8988T (cell line): ENCODE measurements at regions not wholly inside any gene's neighbourhood (a gene's known extent, or its start where the extent isn't known, plus 50 kb on each side); places are given as distances from the start of the nearest gene placed in this dataset.

ENCODE experiments used
- DNase-seq: peaks from one replicate; pipeline ENCODE4 v3.0.0; 2011

DNA sequence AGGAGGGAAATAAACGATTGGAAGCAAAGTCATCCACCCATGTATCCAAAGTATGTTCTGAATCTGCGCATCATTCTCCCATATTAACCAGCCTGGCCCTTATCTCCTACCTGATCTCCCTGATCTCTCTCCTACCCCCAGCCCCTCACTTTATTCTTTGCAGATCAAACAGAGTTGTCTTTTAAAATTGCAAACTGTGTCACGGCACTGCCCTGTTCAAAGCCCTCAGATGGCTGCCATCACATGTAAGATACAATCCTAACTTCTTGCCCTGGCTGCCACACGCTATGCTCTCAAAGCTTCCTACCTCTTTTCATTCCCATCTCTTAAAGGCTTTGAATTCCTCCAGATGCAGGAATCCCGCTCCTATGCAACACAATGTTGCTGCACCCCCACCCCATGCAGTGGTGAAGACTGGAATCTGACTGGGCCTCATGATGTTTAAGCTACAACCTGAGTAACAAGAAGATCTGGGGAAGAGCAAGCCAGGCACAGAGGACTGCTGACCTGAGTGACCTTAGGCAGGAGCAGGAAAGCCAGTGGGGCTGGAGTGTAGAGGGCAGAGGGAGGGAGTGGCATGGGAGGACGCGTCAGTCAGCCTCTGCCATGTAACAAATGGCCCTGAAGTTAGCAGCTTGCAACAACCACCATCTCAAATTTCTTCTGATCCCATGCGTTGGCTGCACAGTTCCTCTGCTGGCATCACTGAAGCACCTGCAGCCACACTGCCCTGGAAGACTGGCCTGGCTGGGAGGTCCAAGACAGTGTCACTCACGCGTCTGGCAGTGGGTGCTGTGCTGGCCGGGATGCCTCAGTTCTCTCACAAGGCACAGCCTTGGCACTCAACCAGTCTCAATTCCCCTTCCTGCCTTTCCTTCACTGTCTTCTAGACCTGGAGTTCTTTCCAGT is 382.8 kb downstream of the BCL11B start:
- DNase-seq = no peak

DNA sequence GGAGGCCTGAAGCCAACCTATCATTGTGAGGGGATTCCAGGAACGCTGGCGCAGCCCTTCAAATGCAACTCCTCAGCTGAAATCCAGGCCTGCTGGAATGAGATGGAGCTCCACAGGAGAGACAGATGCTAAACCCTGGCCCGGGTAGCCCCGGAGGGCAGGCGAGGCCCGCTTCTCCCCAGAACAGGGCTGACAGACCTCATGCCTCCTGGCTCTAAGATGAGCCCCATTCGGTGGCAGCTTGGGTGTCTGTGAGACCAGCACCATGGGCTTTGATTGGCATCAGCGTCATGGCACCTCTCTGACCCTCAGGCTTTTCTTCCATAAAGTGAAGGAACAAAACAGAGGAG is 382.2 kb downstream of the BCL11B start:
- DNase-seq = no peak

DNA sequence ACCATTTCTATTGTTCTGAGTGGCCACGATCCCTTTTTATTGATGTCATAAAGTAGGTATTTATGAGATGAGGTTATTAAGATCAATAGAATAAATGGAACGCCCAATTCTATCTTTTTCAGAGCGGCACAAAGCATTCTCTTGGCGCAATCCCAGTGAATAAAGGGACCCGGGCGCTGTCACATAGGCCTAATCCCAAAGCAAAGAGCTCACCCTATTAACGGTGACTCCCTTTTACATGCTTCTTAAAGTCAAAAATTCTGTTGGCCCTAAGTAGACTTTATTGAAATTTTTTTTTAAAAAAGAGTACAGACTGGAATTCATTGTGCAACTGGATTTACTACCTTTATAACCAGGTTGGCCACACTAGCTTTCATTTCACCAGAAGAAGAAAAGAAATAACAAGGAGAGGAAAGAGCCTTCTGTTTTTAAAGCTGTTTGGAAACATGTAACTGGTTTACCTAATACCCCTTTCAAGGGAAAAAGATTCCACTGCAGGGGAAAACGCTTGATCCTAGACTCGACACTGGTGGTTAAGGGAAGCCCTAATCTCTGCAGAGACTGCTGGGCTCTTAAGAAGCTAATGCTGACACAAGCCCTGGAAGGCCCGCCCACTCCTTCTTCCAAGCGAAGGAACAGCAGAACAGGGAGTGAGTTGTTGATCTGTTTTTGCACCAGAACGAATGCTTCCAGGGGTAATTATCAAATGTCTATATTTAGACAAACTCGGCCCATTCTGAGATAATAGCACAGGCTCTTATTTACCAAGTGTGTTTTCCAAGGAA is 381.2 kb downstream of the BCL11B start:
- DNase-seq = no peak

DNA sequence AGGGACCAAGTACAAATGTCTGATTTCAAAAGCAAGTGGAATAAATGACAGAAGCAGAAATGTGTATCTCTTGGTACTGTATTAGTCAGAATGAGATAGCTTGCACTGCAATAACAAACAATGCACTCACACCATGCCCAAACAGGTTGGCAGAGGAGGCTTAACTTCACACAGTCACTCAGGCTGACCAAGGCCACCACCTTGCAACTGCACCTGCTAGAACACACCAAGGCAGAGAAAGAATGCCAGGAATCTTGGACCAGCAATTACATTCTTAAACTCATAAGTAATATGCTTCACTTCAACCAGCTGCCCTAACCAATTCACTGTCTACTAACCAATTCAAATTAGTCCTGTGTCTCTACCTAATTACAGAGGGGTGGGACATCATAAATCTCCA is 378.3 kb downstream of the BCL11B start:
- no peak for DNase-seq

DNA sequence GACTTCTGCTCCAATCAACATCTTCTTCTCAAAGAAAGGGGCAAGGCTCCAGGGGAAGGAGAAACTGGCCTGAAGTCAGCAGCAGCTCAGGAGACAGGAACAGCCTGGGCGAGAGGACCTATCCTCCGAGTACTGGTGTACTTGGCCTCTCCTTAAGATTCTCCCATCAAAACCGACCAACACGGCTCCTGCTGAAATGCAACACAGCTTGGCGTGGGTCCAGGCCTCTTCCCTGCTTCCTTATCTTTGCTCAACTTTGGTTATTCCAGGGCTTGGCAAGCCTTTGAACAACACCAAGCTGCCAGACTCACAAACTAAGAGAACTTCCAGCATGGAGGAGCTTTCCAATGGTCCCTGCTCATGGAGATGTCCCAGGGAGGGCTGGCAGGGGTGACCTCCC is 377.4 kb downstream of the BCL11B start:
- DNase-seq = no peak

DNA sequence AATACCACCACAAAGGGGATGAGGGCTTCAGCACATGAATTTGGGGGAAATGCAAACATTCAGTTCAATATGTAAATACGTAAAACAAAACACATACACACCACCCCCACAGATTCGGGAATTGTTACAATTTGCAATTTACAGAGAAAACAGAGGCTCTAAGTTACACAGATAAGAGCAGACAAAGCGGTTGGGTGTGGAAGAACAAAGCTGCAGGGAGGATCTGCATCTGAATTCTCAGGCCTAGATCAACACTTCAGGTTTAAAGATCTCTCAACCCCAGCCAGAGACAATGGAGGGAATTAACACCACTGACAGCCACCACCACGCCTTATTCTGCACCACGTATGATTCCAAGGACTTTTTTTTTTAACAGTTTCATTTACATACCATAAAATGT is 375.5 kb downstream of the BCL11B start:
- no peak for DNase-seq

DNA sequence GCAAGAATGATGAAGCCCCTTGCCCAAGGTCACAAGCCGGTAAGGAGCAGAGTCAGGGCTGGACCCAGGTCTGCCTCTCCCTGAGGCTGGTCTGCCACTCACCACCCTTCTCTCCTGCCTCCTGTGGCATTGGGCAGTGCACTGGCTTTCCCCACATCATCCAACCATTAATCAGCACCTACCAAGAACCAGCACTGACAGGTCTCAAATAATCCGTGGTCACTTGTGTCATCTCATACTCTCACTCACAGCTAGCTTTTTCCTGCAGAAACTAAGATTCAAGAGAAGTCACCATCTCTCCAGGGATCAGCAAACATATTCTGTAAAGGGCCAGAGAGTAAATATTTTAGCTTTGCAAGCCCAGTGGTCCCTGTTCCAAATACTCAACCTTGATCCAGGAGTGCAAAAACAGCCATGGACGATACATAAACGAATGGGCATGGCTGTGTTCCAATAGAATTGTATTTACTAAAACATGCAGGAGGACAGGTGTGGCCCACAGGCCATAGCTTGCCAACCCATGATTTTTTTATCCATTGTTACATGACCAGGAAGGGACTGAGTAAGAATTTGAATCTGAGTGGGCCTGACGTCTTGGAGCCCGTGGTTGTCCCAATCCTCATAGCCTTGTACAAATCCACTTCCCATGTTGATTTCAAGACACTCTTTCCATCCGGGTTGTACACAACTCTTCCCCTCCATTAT is 374.2 kb downstream of the BCL11B start:
- DNase-seq = no peak

DNA sequence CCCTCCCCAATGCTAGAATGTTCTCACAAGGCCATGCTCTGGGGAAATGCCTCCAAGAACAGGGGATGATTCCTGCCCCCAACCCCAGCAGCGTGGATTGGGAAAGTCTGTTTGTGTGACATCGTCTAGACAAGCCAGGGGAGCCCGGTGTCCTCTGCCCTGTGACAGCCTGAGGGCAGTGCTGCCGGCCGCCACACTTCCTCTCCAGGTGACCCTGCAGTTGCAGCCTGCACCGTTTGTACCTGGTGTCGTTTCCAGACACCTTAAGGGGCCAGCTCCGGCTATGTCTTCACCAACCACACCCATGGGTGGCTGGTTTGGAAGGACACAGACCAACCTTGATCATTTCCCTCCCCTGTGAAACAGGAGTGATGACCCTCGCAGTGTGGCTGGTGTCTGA is 372.6 kb downstream of the BCL11B start:
- DNase-seq = no peak

DNA sequence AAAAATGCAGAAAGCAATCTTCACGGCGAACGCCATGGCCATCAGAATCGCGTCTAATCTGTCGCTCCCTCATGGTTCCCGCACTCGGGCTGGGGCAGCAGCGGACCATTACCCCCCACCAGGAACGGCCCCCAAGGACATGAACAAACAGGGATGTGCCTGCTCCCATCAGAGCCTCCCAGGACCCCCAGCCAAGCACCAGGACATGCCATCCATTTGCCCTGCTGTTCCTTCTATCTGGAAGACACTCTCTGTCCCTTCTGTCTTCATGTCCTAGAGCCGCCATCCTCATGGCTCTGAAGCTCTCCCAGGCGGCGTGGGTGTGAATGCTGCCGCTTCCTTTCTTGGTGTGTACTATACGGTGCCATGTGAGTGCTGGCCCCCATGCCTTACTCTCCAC is 371.8 kb downstream of the BCL11B start:
- no peak for DNase-seq

DNA sequence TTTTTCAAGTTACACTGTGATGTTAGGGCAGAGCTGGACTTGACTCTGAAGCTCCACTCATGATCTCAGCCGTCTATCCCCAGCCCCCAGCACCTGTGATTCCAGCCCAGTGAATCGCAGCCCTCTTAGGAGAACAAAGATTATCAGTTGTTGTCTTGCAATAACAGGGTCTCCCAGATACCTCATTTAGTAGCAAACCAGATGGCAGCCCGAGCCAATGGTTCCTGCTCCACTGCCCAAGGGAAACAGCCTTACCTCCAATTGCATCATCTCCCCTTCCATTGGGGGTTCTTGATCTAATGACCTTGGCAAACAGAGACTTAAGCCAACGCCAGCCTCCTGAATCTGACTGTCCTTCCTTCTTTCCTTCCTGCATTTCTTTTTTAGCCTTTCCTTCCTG is 371.2 kb downstream of the BCL11B start:
- DNase-seq = no peak

DNA sequence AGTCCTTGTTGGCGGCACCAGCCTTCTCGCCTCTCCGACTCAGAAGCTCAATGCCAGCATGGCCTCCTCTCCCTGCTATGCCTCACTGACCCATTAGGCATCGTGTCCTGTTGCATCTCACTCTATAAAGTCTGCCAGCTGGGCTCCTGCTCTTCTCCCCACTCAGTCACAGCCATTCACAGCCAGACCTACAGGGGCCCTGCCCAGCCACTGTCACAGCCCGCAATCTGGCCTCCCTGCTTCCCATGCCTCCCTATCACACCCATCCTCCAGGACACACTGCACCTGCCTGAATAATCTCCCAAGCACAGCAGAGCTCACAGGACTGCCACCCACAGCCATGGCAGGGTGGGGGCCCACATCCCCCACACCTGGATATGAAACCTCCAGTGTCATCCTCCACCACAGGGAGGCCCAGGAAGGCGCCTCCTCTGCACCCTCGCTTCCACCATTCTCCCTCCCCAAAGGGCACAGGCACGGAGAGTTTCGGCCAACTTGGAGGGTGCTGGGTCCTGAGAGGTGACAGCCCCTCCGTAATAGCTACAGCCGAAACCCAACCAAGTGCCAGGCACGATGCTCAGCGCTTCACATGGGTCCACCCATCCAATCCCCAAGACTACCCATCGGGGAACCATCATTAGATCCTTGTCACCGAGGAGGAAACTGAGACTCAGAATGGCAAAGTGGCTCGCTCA is 370.3 kb downstream of the BCL11B start:
- no peak for DNase-seq

DNA sequence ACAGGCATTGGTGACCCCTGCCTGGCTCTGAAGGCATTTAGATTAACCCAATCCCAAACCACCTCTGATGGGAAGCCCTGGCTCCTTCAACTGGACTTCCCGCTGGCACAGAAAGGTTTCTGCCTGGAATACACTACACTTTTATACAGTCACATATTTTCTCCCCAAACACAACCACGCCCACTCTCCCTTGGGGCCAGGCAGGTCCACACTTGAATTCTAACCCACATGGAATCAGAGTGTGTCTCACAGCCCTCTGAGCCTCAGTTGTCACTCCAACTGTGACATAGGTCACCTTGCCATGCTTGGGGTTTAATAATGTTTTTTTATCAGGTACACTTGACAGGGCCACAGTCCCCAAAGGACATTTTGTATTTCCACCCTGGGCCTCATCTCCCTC is 368.6 kb downstream of the BCL11B start:
- no peak for DNase-seq

DNA sequence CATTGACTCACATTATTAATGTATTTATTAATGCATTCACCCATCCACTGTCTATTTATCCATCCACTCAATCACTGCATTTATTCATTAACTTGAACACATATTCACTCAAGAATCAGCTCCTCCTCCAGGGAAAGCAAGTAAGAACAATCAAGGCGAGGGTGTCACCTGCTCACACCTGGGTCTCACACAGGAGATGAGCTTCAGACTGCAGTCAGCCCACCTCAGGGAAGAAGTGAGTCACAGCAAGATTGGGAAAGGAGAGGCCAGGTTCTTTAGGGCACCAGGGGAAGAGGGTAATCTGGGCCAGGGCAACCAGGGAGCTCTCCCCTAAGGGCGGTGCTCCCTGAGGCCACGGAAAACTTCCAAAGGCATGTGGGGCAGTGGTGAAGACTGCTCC is 367.3 kb downstream of the BCL11B start:
- DNase-seq = no peak

DNA sequence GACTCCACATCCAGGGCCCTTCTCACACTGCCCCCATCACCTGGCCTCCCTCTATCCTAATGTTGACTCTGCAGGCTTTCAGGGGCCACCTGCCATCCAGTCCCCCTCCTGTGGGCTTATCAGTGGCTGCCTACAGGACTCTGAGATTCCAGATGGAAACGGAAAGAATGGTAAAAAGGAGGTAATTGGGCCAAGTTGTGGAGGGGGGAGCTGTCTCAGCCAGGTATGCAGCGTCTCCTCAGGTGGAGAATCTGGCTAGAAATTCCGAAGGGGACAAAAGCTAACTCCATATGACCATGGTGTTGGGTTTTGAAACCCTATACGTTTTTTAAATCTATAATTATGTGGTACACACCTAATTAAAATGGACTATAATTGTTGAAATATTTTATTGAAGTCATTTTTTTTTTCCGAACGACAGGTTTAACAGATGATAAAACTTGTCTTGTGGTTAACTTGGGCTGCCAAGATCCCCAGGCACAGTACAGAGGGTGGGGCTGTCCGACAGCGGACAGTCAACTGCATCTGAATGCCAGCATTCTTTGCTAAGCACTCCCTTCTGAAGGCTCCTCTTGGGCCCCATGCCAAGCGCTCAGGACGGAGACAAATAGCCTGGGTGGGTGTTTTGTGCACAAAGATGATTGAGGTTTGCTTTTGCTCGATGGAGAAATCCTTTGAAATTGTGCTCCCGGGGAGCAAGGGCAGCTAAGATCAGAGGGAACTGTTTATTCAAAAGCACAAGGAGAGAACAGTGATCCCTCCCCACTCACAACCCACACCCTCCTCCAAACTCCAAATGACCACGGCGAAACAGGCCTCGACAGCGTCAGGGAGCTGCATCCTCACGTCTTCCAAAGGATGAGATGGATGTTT is 365.6 kb downstream of the BCL11B start:
- DNase-seq = no peak

DNA sequence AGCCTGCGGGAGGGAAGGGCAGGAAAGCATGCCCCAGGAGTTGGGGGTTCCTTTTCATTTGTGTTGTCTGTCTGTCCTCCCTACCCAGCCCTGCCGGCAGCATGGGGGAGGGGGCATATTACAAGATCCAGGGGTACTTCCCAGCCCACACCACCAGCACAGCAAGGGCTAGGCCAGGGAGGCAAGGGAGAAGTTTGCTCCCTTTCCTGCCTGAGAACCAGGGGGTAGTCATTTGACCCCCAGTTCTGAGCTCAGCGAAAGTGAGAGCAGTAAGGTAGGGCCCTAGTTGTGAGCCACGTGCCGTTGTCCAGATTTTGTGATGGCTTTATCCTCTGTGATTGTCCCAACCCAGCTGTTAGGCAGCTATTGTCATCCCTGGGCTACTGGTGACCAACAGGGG is 364.7 kb downstream of the BCL11B start:
- no peak for DNase-seq

DNA sequence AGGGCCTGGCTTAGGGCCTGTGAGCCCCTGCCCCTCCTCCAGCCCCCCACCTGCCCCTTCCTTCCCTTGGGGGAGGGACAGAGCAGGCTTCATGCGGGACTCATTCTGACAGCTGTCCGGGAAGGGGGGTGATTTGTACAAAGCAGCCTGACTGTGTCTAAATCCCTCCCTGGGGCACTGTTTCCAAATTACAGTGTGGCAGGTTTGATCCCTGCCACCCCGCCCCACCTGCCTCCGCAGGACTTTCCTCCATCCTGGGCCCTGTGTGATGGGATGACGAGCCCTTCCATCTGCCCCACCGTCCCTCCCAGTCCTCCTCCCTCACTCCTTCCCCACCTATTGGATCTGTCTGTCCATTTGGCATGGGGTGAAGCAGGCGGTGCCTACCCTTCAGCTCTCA is 363.9 kb downstream of the BCL11B start:
- DNase-seq = no peak

DNA sequence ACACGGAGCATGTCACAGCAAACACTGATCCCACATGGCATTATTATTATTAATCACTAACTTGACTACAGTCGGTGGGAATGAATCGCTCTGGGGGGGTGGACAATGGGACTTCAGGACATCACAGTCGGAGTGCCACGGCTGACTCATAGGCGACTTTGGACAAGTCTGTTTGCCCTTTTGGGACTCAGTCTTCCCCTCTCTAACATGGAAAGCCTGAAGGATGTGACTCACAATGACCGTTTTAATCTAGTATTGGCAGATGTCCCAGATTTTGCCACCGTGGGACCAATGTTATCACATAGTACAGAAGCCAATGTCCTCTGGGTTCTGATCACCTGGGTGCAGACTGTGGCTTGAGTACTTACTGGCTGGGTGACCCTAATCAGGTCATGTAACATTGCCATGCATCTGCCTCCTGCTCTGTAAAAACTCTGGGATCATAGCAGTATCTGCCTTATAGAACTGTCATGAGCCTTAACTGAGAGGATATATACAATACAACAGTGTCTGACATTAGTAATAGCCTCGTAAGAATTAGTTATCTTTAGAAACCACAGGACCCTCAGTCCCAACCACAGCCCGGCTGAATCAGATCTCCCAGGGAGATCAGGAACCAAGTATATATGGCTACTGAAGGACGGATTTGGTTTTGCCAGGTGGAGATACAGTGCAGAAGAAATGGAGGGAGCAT is 362.6 kb downstream of the BCL11B start:
- no peak for DNase-seq

DNA sequence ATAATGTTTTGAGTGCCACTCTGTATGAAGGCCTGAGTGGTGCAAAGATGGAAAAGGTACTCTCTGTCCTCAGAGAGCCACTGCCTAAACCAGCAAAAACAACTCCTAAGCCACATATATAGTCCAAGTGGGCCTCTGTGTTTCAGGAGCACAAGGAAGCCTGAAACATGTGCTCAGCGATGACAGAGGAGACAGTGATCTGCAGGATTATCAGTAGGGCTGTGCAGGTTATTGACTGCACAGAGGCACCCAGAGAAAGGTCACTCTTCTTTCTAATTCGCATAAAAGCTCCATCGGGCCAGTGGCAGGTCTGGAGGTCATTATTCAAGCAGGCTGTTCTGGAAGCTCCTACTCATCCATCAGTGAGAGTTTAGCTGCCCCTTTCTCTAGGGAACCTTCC is 361.9 kb downstream of the BCL11B start:
- no peak for DNase-seq

DNA sequence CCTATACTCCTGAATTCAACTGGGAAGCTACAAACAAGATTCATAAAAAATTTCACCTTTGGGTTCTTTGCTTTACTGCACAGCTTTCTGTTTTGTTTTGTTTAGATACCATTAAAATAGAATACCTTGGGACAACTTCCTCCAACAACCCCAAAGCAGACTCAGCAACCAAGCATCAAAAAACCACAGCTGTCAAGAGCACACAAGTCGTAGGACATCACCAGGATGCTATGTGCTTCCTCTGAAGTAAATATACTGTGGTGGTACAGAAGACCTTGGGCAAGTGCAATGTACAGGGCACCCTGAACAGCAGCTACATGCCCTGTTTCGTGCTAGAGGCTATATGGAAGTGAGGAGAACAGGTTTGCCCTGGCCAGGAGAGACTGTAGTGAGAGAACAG is 359.3 kb downstream of the BCL11B start:
- DNase-seq = no peak

DNA sequence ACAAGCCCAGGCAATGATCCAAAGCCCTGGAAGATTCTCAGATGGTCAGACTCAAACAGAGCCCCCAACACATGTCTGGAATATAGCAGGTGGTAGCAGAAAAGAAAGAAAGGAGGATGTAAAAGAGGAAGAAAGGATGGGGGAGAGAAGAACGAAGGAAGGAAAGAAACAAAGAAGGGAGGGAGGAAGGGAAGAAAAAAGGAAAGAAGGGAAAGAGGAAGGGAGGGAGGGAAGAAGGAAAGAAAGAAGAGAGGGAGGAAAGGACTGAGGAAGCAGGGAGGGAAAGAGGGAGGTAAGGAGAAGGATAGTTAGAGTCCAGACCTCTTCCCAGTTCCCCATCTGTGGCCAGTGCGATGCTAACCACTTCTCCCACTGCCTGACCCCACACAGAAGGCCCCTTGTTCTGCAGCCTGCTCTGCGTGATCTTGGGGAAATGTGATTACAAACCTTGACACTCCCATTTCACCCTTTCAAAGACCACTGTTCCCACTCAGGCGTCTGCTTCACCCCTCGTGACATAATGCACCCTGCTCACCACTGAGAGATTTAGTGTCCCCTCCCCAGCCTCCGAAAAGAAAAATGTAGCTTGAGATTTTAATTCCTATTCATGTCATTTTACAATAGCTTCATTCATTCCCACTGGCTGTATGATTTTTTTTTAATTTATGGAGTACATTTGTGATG is 357.9 kb downstream of the BCL11B start:
- no peak for DNase-seq

DNA sequence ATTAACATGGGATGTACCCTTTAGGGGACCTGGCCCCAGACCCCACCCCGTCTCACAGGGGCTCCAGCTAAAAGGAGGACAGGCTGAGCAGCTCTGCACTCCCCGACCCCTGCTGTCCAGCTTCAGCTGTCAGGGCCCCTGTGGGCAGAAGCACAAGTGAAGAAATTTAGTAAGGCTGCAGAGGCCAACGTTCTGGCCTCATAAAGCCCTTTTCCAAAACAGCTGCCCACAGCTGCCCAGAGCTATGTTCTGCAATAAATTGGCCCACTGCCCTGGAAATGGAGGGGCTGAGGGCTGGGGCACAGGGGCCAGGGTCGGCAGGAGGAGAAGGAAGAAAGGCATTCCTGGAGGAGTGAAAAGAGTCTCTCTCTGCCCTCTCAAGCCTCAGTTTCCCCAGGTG is 357.1 kb downstream of the BCL11B start:
- DNase-seq = no peak
